ENCODE measurements at regions not wholly inside any gene's neighbourhood (a gene's known extent, or its start where the extent isn't known, plus 50 kb on each side); places are given as distances from the start of the nearest gene placed in this dataset.

DNA sequence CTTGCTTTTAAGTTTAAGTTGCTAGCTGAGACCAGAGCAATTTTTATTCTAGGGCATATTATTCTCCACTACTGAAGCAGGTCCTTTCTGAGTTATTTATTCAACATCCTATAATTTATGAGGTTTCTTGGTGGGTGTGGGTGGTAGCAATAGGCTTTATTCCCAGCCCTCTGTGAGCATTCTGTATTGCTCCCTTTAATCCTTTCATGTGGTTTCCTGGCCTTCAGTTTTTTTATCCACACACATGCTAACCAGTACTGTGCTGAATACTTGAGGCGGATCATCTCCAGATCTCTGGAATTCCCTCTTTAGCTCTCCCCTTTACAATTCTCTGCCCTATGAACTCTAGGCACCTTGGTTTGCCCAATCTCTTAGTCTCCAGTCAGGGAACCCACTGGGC lies 91.8 kb upstream of the GLRA1 start:
- Histone ChIP-seq H3K9me3 (ENCODE audit: control insufficient read depth, insufficient read depth, low read length) (no peaks in the 10 kb centered on the region), H3K27ac (ENCODE audit: low read length) (no peak overlapping the region), H3K27me3 (ENCODE audit: control insufficient read depth, insufficient read depth, low read length) (no peaks in the 10 kb centered on the region), H3K36me3 (ENCODE audit: control insufficient read depth, insufficient read depth, low read length) (no peaks in the 10 kb centered on the region), H3K4me1 (ENCODE audit: control insufficient read depth, insufficient read depth, low read length) (no peaks in the 10 kb centered on the region), H3K4me3 (ENCODE audit: low read length) (no peak overlapping the region)
- no peak overlapping the region for H3K27ac Mint-ChIP-seq
- no peak for DNase-seq
- no peak overlapping the region for H3K4me3 Mint-ChIP-seq
- no peaks in the 10 kb centered on the region for H3K4me1 Mint-ChIP-seq
- peaks cover 0 to 2% of the 10 kb centered on the region in 2 donors for H3K9me3 Mint-ChIP-seq
- intact Hi-C loops (cut with micrococcal nuclease), result no loop called here
- TF ChIP-seq, protein P1, sequence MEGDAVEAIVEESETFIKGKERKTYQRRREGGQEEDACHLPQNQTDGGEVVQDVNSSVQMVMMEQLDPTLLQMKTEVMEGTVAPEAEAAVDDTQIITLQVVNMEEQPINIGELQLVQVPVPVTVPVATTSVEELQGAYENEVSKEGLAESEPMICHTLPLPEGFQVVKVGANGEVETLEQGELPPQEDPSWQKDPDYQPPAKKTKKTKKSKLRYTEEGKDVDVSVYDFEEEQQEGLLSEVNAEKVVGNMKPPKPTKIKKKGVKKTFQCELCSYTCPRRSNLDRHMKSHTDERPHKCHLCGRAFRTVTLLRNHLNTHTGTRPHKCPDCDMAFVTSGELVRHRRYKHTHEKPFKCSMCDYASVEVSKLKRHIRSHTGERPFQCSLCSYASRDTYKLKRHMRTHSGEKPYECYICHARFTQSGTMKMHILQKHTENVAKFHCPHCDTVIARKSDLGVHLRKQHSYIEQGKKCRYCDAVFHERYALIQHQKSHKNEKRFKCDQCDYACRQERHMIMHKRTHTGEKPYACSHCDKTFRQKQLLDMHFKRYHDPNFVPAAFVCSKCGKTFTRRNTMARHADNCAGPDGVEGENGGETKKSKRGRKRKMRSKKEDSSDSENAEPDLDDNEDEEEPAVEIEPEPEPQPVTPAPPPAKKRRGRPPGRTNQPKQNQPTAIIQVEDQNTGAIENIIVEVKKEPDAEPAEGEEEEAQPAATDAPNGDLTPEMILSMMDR (IDR thresholded peaks at IDR 0.05), result no peak
- ATAC-seq, result no peak
- H3K36me3 Mint-ChIP-seq, result no peaks in the 10 kb centered on the region
- no peaks in the 10 kb centered on the region for H3K27me3 Mint-ChIP-seq (ENCODE audit: low read depth in 2 of 2)
- 91% methylated on average over 1 of the region's 1 CpG for WGBS (ENCODE audit: insufficient coverage)

DNA sequence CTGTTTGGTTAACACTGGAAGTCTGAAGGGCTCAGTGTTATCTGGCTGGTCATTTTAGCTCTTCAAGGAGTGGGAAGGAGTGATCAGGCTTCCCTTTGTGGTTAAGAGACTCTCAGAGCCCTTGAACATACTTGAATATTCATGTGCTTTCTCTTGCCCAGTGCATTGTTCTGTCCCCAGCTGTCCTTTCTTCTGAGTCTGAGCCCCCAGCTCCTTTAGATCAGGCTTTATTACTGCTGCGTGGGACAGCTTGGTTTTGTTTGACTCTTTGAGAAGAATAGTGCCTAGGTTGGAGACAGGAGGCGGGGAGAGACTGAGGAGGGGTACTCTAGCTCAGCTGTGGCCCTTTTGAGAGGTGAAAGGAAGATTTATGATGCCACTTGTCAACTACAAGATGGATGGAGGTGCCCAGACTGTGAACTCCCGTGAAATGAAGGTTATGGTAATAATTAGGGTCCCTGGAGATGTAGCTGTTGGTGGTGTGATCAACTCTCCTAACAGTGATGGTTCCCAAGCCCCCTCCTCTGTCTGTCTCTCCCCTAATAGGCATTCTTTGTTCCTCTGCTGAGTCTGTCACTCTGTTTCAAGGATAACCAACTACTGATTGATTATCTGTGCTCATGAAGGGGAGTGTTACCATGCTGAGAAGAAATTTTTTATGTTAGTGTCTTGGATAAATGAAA lies 83.1 kb upstream of the GLRA1 start:
- H3K9me3 ChIP-seq (ENCODE audit: control insufficient read depth, insufficient read depth, low read length), result no peaks in the 10 kb centered on the region
- Mint-ChIP-seq H3K36me3 (no peaks in the 10 kb centered on the region), H3K4me1 (no peaks in the 10 kb centered on the region), H3K4me3 (no peak overlapping the region), H3K27ac (no peak overlapping the region), H3K9me3 (peaks cover 0 to 9% of the 10 kb centered on the region in 2 donors), H3K27me3 (ENCODE audit: low read depth in 2 of 2) (no peaks in the 10 kb centered on the region)
- H3K36me3 ChIP-seq (ENCODE audit: control insufficient read depth, insufficient read depth, low read length), result no peaks in the 10 kb centered on the region
- 17% methylated on average over 3 of the region's 3 CpGs for whole genome bisulfite sequencing (ENCODE audit: insufficient coverage)
- H3K27me3 ChIP-seq (ENCODE audit: control insufficient read depth, insufficient read depth, low read length), result no peaks in the 10 kb centered on the region
- DNase-seq, result no peak
- H3K27ac ChIP-seq (ENCODE audit: low read length), result no peak overlapping the region
- intact Hi-C loops (cut with micrococcal nuclease), result no loop called here
- H3K4me1 ChIP-seq (ENCODE audit: control insufficient read depth, insufficient read depth, low read length), result no peaks in the 10 kb centered on the region
- TF ChIP-seq, protein P1 (IDR thresholded peaks at IDR 0.05), result no peak
- no peak overlapping the region for H3K4me3 ChIP-seq (ENCODE audit: low read length)
- ATAC-seq, result no peak

DNA sequence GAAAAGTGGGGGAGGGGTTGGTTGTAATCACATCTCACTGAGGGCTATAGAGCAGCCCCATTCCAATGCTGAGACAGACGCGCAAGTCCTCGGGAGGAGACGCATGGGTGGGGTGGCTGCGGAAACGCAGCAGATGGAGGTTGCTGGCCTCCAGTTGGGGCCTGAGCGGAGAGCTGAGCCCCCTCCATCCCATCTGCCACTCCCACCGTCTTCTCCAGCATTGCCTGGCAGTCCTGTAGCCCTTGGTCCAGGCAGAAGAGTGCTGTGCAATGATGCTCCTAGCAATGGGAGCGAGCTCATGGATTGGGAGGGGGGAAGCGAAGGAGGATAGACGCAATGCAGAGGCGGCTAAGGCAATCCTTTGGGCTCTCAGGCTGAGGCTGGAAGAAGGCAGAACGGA lies 79.4 kb upstream of the GLRA1 start:
- no peak overlapping the region for H3K4me3 Mint-ChIP-seq
- H3K4me3 ChIP-seq (ENCODE audit: low read length), result no peak overlapping the region
- H3K27ac ChIP-seq (ENCODE audit: low read length), result no peak overlapping the region
- H3K27ac Mint-ChIP-seq, result no peak overlapping the region
- H3K36me3 Mint-ChIP-seq, result no peaks in the 10 kb centered on the region
- intact Hi-C loops (cut with micrococcal nuclease), result no loop called here
- H3K36me3 ChIP-seq (ENCODE audit: control insufficient read depth, insufficient read depth, low read length), result no peaks in the 10 kb centered on the region
- peaks cover 4% of the 10 kb centered on the region for H3K9me3 ChIP-seq (ENCODE audit: control insufficient read depth, insufficient read depth, low read length)
- H3K27me3 Mint-ChIP-seq (ENCODE audit: low read depth in 2 of 2), result no peaks in the 10 kb centered on the region
- H3K27me3 ChIP-seq (ENCODE audit: control insufficient read depth, insufficient read depth, low read length), result no peaks in the 10 kb centered on the region
- H3K4me1 Mint-ChIP-seq, result no peaks in the 10 kb centered on the region
- ATAC-seq (no peak), DNase-seq (no peak)
- 89% methylated on average over 13 of the region's 13 CpGs for WGBS (ENCODE audit: insufficient coverage)
- no peaks in the 10 kb centered on the region for H3K4me1 ChIP-seq (ENCODE audit: control insufficient read depth, insufficient read depth, low read length)
- peaks cover 2 to 7% of the 10 kb centered on the region in 2 donors for H3K9me3 Mint-ChIP-seq
- TF ChIP-seq, protein P1 (IDR thresholded peaks at IDR 0.05), result no peak

Measured in natural killer cell (primary cell).